GM18867 (cell line): ENCODE measurements at regions not wholly inside any gene's neighbourhood (a gene's known extent, or its start where the extent isn't known, plus 50 kb on each side); places are given as distances from the start of the nearest gene placed in this dataset.

ENCODE experiments used
- ATAC-seq: cut with Tn5 transposase; IDR thresholded peaks from one replicate; pipeline ENCODE4 v1.9.1; 2021; ENCODE audit warnings: mild to moderate bottlenecking, moderate library complexity; ENCODE audit not compliant: unreplicated experiment

DNA sequence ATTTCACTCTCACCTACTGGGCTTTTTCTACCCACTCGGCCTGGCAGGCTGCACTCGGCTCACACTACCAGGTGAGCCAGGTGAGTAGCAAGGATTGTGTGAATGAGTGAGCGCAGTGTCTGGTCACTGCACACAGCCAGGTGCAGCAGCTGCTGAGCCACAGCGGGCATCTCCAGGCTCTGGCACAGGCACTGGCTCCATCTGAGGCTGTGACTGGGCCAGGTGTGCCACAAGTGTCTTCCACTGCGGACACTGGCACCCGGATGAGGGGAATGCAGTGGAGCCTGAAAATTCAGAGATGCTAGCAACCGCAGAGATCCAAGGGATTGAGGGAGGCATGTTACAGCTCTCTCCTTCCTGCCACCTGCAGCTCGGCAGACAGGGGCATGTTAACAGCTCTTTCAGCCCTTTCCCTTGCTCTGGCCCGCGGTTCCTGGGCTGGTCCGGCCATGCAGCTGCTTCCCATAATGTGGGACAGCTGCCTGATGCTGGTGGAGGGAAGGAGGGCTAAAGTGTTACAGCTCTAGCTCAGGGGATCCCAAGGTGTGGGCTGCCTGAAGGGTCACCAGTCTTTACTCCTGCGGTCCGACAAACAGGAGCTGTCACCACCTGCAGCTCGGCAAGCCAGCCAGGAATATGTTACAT lies 1038.3 kb downstream of the AMY1C start:
- ATAC-seq: no peak

DNA sequence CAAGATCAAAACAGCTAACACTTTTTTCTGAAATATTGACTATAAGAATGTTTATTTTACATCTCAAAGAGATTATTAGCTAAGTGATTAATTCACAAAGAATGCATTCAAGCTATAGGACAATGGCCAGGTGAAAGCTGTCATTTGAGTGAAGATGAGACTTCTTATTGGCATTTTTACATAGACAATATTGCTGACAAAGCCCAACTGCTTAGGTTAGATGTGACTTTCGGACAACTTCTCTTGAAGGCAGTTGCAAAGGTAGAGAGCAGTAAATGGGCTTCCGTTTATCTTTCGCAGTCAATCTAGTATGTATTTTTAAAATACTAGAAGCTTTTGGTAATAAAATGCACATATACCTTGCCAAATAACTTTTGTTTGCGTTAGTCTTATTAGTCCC lies 1041.3 kb downstream of the AMY1C start:
- ATAC-seq: no peak

- ATAC-seq: no peak
These were observed 1044.3 kb downstream of the AMY1C start for GRCh38 chr1:104794035-104794434.

DNA sequence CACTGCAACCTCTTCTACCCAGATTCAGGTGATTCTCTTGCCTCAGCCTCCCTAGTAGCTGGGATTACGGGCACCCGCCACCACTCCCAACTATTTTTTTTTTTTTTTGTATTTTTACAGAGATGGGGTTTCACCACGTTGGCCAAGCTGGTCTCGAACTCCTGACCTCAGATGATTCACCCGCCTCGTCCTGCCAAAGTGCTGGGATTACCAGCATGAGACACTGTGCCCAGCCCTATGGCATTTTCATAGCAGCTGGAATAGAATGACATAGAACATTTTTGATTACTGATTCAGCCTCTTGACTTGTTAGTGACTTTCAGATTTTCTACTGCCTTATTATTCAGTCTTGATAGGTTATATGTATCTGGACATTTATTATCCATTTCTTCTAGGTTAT lies 1046.2 kb downstream of the AMY1C start:
- no peak for ATAC-seq

DNA sequence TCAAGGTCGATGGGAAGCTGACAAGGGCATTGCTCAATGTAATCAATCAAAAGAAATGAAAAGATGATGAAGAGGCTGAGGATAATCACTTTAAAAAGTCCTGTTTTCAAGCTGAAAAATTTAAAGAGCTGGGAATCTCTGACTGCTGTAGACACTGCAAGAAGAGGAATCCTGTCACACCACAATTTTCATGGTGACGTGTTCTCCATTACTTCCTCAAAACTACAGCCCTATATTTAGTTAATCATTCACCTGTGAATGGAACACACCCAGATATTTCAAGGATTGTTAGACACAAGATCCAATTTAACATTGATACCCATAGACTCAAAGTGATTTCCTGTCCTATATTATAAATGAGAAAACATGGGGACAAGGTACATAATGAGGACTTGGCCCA lies 1048.3 kb downstream of the AMY1C start:
- ATAC-seq: no peak

GRCh38 chr1:104801344-104801743 lies 1051.6 kb downstream of the AMY1C start:
- ATAC-seq: no peak

DNA sequence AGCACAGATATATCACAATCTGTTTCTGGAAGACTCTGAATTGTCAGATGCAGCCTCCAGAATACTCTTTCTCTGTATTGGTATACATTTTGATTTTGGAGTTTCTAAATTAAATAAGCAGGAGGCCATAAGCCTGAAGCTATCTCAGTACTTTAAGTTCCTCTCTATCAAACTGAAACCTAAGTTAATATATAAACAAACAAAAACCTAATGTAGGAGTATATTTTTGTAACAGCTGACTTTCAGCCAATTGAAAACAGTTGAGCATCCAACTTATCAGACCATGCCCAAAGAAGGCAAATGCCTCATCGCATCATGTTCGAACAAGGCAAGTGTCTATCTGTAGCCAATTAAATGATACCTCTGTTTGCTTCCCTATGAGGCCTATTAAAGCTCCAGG lies 1054.4 kb downstream of the AMY1C start:
- no peak for ATAC-seq

DNA sequence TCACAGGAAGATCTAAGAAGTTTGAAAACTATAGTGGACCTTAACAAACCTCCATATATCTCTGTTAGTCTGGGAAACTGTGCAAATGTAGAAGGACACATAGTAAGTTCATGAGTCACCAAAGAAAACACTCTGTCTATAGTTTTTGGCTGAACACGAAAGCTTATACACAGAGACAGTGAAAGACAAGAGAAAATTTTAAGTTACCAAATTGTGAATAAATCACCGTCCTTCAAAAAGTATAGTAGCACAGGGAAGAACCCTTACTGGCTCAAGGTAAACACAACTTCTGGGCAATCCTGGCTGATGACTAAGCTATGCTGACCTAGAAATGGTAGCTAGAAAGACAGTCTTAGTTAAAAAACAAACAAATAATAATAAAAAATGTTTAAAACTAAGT lies 1057.9 kb downstream of the AMY1C start:
- no peak for ATAC-seq

DNA sequence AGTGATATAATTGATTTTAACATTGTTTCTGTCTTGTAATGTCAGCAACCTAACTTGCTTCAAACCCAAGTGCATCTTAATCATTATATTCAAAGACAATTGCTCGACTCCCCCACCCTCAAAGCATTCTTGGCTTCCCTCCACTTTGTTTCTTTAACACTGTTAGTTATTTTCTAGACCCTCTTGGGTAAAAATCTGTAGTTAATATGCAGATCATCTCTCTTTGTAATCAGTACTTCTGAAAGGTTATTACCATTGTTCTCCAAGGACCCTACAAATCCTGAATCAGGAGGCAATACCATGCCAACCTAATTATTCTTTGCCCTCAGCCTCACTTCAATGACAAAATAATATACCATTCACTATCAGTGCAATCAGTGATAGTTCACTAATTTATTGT lies 1075.7 kb downstream of the AMY1C start:
- no peak for ATAC-seq

DNA sequence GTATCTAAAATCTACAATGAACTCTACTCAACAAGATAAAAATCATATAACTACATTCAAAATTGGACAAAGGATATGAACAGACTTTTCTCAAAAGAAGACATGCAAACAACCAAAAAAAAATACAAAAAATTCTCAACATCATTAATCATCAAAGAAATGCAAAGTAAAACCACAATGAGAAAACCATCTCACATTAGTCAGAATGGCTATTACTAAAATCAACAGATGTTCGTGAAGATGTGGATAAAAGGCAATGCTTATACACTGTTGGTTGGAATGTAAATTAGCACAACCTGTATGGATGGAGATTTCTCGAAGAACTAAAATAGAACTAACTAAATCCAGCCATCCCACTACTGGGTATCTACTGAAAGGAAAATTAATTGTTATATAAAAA lies 1080.8 kb downstream of the AMY1C start:
- no peak for ATAC-seq

DNA sequence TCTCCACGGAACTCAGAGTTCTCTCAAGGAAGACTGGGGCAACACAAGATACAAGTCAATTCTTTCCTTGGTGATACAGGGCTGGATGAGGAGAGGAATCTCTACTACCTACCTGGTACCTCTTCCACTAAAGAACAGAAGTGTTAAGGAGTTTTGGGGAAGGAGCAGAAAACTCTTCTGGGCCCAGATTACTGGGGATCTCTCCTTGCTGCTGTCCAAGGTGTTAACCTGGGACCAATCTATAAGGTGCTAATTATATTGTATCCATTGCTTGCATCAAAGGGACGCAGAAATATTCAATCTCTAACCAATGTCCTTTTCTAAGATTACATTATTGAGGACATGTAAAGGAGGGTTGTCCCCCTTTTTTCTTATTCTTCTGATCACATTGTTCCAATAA lies 1102.5 kb downstream of the AMY1C start:
- no peak for ATAC-seq

- ATAC-seq: no peak
These were observed 1103.6 kb downstream of the AMY1C start for GRCh38 chr1:104853276-104853675.

GRCh38 chr1:104854529-104854928 lies 1104.8 kb downstream of the AMY1C start:
- ATAC-seq: no peak

GRCh38 chr1:104855550-104855949 lies 1105.9 kb downstream of the AMY1C start:
- no peak for ATAC-seq

- ATAC-seq: no peak
These were observed 1106.4 kb downstream of the AMY1C start for GRCh38 chr1:104856091-104856490.

- no peak for ATAC-seq
These were observed 1106.8 kb downstream of the AMY1C start for GRCh38 chr1:104856518-104856917.

DNA sequence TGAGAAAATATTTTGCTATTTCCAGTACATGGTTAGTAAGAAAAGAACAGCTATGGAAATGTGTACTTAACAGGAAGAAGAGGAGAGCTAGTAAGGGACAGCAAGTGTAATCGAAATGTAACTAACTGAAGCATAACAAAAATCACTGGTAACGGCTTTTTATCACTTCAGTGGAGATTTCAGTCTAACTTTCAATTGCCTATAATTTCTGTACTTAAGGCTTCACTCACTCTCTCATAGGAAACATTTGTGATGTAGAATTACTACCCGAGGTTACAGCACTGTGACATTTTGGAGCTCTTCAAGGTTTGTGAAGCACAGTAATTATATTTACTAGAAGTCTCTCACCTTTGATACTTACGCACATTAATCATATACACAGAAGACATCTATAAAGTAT lies 1119.1 kb downstream of the AMY1C start:
- ATAC-seq: no peak

- ATAC-seq: peak; percentile 91
These were observed 1124.3 kb downstream of the AMY1C start for GRCh38 chr1:104874044-104874443.

- ATAC-seq: no peak
These were observed 1128.7 kb downstream of the AMY1C start for GRCh38 chr1:104878203-104878909.

- no peak for ATAC-seq
These were observed 1135.2 kb downstream of the AMY1C start for GRCh38 chr1:104884939-104885338.

DNA sequence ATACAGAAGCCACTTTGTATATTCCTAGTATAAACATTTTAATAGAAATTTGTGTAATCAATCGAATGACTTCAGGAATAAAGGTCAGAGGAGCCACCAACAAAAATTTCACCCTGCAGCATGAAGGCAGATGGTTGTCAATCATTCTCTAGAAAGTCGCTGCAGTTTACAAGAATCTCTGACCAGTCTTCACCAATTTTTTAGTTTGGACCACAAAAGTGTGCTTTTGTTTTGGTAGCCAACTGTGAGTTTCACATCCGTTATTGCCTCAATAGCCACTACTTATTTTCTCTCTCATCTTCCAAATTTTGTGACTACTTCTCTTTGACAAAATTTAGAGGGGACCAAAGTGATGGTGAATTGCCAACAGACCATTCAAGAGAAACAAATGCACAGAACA lies 1155.6 kb downstream of the AMY1C start:
- ATAC-seq: peak; percentile 62

DNA sequence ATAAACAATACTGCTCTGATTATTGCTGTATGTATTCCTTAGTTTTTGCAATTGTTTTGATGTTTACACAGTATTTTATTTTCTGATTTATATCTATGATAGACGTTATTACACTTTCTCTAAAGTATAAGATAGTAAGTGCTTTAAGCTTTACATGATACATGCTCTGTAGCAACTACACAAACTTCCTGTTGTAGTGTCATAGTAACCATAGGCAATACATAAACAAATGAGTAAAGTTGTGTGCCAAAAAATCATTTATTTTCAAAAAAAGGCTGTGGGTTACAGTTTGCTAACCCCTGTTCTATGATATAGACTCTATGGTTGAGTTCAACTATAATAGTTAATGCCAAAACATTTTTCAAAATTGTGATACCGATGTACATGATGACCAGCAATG lies 1156.4 kb downstream of the AMY1C start:
- no peak for ATAC-seq

GRCh38 chr1:104919188-104919587 lies 1169.5 kb downstream of the AMY1C start:
- no peak for ATAC-seq
